Lower lobe of right lung (tissue), 2 donors: ENCODE measurements at regions not wholly inside any gene's neighbourhood (a gene's known extent, or its start where the extent isn't known, plus 50 kb on each side); places are given as distances from the start of the nearest gene placed in this dataset.

ENCODE experiments used
- ATAC-seq, 2 donors: fragments of 200-7000 bp; cut with Tn5 transposase; one replicate each; pipeline ENCODE4 v1.9.1; 2020 to 2022; ENCODE audit warnings: mild to moderate bottlenecking in 2 of 2, moderate library complexity in 2 of 2
- DNase-seq: peaks from one replicate; pipeline ENCODE4 v3.0.0-alpha.2; 2020
- H3K27ac ChIP-seq: fragments of 200-600 bp; one replicate; pipeline ENCODE4 v1.8.0; 2022
- H3K27me3 ChIP-seq: fragments of 200-600 bp; one replicate; pipeline ENCODE4 v1.8.0; 2022; ENCODE audit warnings: low read depth
- H3K36me3 ChIP-seq: fragments of 200-600 bp; one replicate; pipeline ENCODE4 v1.8.0; 2022; ENCODE audit warnings: mild to moderate bottlenecking
- H3K4me1 ChIP-seq: fragments of 200-600 bp; one replicate; pipeline ENCODE4 v1.8.0; 2022
- H3K4me3 ChIP-seq: fragments of 200-600 bp; one replicate; pipeline ENCODE4 v1.8.0; 2022; ENCODE audit warnings: mild to moderate bottlenecking
- H3K9me3 ChIP-seq: fragments of 200-600 bp; one replicate; pipeline ENCODE4 v1.8.0; 2022
- CTCF ChIP-seq: fragments of 200-600 bp; IDR thresholded peaks from one replicate; pipeline ENCODE4 v1.8.0; 2022; ENCODE audit warnings: antibody characterized with exemption, mild to moderate bottlenecking
- intact Hi-C: fragments of 100-400 bp; cut with DNase I; formaldehyde crosslinking; loops from one replicate; pipeline ENCODE4 v1.11.0; 2022
- donor health status: DM: no; HTN: yes; CAD: no; lungs with severe emphysema.

DNA sequence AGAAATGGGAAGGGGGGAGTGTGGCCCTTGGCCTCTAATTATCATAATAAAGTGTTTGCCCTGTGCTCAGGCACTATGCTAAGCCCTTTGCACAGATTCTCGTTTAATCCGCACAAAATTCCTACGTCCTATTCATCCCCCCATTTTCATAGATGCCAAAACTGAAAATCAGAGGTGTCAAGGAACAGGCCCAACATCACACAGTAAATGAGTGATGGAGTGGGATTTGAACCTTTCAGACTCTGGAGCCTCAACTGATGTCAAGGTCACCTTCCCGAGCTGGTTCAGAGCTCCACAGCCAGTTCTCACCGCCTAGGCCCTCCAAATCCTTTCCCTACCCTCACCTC, 80.7 kb downstream of the IRF2BPL start:
- TF ChIP-seq CTCF, result no peak
- Histone ChIP-seq H3K27ac (peak overlapping the region; percentile 84), H3K36me3 (no peaks in the 10 kb centered on the region), H3K27me3 (no peaks in the 10 kb centered on the region), H3K4me3 (no peak overlapping the region), H3K4me1 (peaks cover 43% of the 10 kb centered on the region), H3K9me3 (no peaks in the 10 kb centered on the region)
- intact Hi-C loops, result no loop called here
- DNase-seq (no peak), ATAC-seq (peak; percentile 1 to 3)

DNA sequence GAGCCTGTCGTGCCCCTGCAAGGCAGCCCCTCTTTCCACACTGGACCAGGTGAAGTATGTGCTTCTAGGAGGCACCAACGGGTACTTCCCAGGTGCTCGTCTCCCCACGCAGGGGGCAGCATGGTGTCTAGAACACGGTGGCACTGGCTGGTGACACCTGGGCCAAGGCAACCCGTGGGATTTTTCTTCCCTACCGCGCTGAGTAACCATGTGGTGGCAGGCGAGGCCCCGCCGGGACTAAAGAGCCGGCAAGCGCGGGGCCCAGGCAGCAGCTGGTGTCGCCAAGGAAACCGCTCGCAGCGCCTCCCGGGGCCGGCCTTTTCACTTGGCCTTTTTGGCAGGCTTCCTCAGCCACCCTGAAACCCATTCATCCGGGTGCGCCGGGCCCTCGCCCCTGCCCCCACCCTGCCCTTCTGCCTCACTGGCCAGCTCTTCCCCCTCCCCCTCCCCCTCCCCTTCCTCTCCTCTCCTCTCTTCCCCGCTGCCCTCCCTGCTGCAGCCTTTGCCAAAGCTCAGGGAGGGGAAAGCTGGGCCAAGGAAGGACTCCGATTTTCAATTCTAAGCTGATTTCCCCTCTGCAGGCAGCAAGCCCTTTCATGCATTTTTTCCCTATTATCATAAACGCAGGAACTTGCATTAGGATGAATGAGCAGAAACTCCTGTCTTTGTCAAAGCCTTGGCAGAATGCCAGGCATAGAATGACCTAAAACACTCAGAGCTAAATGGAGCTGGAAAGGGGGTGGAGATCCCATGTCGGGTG, 81.2 kb downstream of the IRF2BPL start:
- Histone ChIP-seq H3K9me3 (no peaks in the 10 kb centered on the region), H3K27me3 (no peaks in the 10 kb centered on the region), H3K4me3 (peak overlapping the region; percentile 23), H3K36me3 (no peaks in the 10 kb centered on the region), H3K27ac (peak overlapping the region; percentile 84), H3K4me1 (peaks cover 43% of the 10 kb centered on the region)
- intact Hi-C loops, result no loop called here
- TF ChIP-seq CTCF, result peak; percentile 65
- peak; percentile 95 to 97 for ATAC-seq
- DNase-seq, result peak; percentile 94

- ATAC-seq (no peak), DNase-seq (no peak)
- no peaks in the 10 kb centered on the region for H3K36me3 ChIP-seq
- H3K27me3 ChIP-seq, result no peaks in the 10 kb centered on the region
- peaks cover 43% of the 10 kb centered on the region for H3K4me1 ChIP-seq
- TF ChIP-seq CTCF, result no peak
- intact Hi-C loops, result no loop called here
- no peaks in the 10 kb centered on the region for H3K9me3 ChIP-seq
- no peak overlapping the region for H3K4me3 ChIP-seq
- H3K27ac ChIP-seq, result peak overlapping the region; percentile 84
Measured at GRCh38 chr14:76946753-76947077, 81.8 kb downstream of the IRF2BPL start.

GRCh38 chr14:76943072-76943471, 85.4 kb downstream of the IRF2BPL start:
- H3K4me3 ChIP-seq, result no peak overlapping the region
- ATAC-seq, result no peak
- peaks cover 16% of the 10 kb centered on the region for H3K4me1 ChIP-seq
- DNase-seq, result no peak
- H3K27ac ChIP-seq, result no peak overlapping the region
- no peaks in the 10 kb centered on the region for H3K36me3 ChIP-seq
- H3K9me3 ChIP-seq, result no peaks in the 10 kb centered on the region
- no peaks in the 10 kb centered on the region for H3K27me3 ChIP-seq
- intact Hi-C loops, result no loop called here
- no peak for TF ChIP-seq CTCF

- H3K27ac ChIP-seq, result no peak overlapping the region
- intact Hi-C loops, result no loop called here
- peaks cover 11% of the 10 kb centered on the region for H3K4me1 ChIP-seq
- TF ChIP-seq CTCF, result no peak
- no peak overlapping the region for H3K4me3 ChIP-seq
- no peaks in the 10 kb centered on the region for H3K9me3 ChIP-seq
- no peak for ATAC-seq
- no peak for DNase-seq
- no peaks in the 10 kb centered on the region for H3K36me3 ChIP-seq
- no peaks in the 10 kb centered on the region for H3K27me3 ChIP-seq
Measured at GRCh38 chr14:76941946-76942805, 86.3 kb downstream of the IRF2BPL start.
